Keratinocyte (primary cell): ENCODE measurements at regions not wholly inside any gene's neighbourhood (a gene's known extent, or its start where the extent isn't known, plus 50 kb on each side); places are given as distances from the start of the nearest gene placed in this dataset.

Source experiments
- DNase-seq: peaks from one replicate; pipeline ENCODE4 v3.0.0-alpha.2; 2011; ENCODE audit warnings: low read depth, missing footprints, low spot score
- FAIRE-seq: peaks from 2 replicates; lab custom pipeline; 2011; peaks lifted over from hg19 to GRCh38; lab: Jason Lieb, UNC
- H2AFZ ChIP-seq: 2 replicates; pipeline ENCODE4 v1.6.0; 2012; ENCODE audit warnings: low read length, control low read depth, inconsistent platforms; ENCODE audit not compliant: control insufficient read depth
- H3K27ac ChIP-seq: 2 replicates; pipeline ENCODE4 v1.5.1; 2011; ENCODE audit warnings: low read length; ENCODE audit not compliant: control insufficient read depth, insufficient read depth
- H3K27me3 ChIP-seq: 3 replicates; pipeline ENCODE4 v1.6.0; 2011; ENCODE audit warnings: low read length; ENCODE audit not compliant: control insufficient read depth, insufficient read depth; ENCODE audit errors: extremely low read depth
- H3K36me3 ChIP-seq, 2 experiments: 2 replicates in 1 of 2; 3 replicates in 1 of 2; pipeline ENCODE4 v1.5.1; 2011; ENCODE audit warnings: low read length in 2 of 2, mild to moderate bottlenecking in 1 of 2; ENCODE audit not compliant: control insufficient read depth in 2 of 2, insufficient read depth in 2 of 2; ENCODE audit errors: extremely low read depth in 1 of 2
- H3K4me1 ChIP-seq: 3 replicates; pipeline ENCODE4 v1.5.1; 2011; ENCODE audit warnings: low read length; ENCODE audit not compliant: control insufficient read depth, insufficient read depth; ENCODE audit errors: extremely low read depth
- H3K4me2 ChIP-seq: 3 replicates; pipeline ENCODE4 v1.6.0; 2011; ENCODE audit warnings: low read depth, low read length; ENCODE audit not compliant: control insufficient read depth, insufficient read depth; ENCODE audit errors: extremely low read depth
- H3K4me3 ChIP-seq, 3 experiments: fragments of 200-600 bp in 1 of 3; sonication (generic) in 1 of 3; 2 replicates in 2 of 3; 3 replicates in 1 of 3; pipeline ENCODE4 v1.5.1; 2011 to 2016; ENCODE audit warnings: low read length in 3 of 3, mild to moderate bottlenecking in 3 of 3, control low read depth in 2 of 3, inconsistent platforms in 1 of 3, low read depth in 1 of 3, mixed read lengths in 1 of 3, mixed run types in 1 of 3, moderate library complexity in 1 of 3; ENCODE audit not compliant: control insufficient read depth in 2 of 3, insufficient read depth in 2 of 3; ENCODE audit errors: extremely low read depth in 1 of 3
- H3K79me2 ChIP-seq: 2 replicates; pipeline ENCODE4 v1.6.0; 2012; ENCODE audit warnings: low read length; ENCODE audit not compliant: control insufficient read depth, insufficient read depth
- H3K9ac ChIP-seq: 3 replicates; pipeline ENCODE4 v1.6.0; 2011; ENCODE audit warnings: low read length; ENCODE audit not compliant: control insufficient read depth, insufficient read depth; ENCODE audit errors: extremely low read depth
- H3K9me1 ChIP-seq: 3 replicates; pipeline ENCODE4 v1.6.0; 2011; ENCODE audit warnings: low read length; ENCODE audit not compliant: control insufficient read depth, insufficient read depth; ENCODE audit errors: extremely low read depth
- H3K9me3 ChIP-seq: 2 replicates; pipeline ENCODE4 v1.5.1; 2012; ENCODE audit warnings: low read depth, low read length; ENCODE audit not compliant: control insufficient read depth
- H4K20me1 ChIP-seq: 3 replicates; pipeline ENCODE4 v1.6.0; 2011; ENCODE audit warnings: low read length; ENCODE audit not compliant: control insufficient read depth, insufficient read depth; ENCODE audit errors: extremely low read depth
- EZH2 ChIP-seq: IDR thresholded peaks from one replicate; pipeline ENCODE4 v1.6.1; 2012; ENCODE audit warnings: inconsistent platforms, mild to moderate bottlenecking, low read length, moderate library complexity
- dilution Hi-C: fragments of 300-500 bp; cut with MboI; formaldehyde crosslinking; loops from one replicate; pipeline ENCODE4 v1.7.0; 2020; ENCODE audit warnings: low sequenced_read_pairs; ENCODE audit not compliant: extremely low pct_ligation_motif_present
- TF ChIP-seq, protein P1 (sequence below), 3 experiments: IDR thresholded peaks in 1 of 3; conservative IDR thresholded peaks in 1 of 3; optimal IDR thresholded peaks in 1 of 3; 2 replicates in 2 of 3; 3 replicates in 1 of 3; pipeline versions ENCODE3 to v1.5.1; 2011; ENCODE audit warnings: low read length in 3 of 3, mild to moderate bottlenecking in 3 of 3, moderate library complexity in 2 of 3, control low read depth in 1 of 3, inconsistent platforms in 1 of 3; ENCODE audit not compliant: insufficient read depth in 2 of 3; ENCODE audit errors: extremely low read depth in 1 of 3

GRCh38 chr6:33933101-33933500 is 129.3 kb upstream of the MLN start:
- H3K4me1 ChIP-seq: no peaks in the 10 kb centered on the region
- no peaks in the 10 kb centered on the region for H3K36me3 ChIP-seq
- H3K27ac ChIP-seq: no peak overlapping the region
- peaks cover 4% of the 10 kb centered on the region for H3K27me3 ChIP-seq
- H4K20me1 ChIP-seq: no peaks in the 10 kb centered on the region
- dilution Hi-C loops: no loop called here
- H2AFZ ChIP-seq: no peak overlapping the region
- no peaks in the 10 kb centered on the region for H3K9me1 ChIP-seq
- H3K4me2 ChIP-seq: no peak overlapping the region
- H3K4me3 ChIP-seq: no peak overlapping the region
- DNase-seq (no peak), FAIRE-seq (no peak)
- TF ChIP-seq, protein P1, sequence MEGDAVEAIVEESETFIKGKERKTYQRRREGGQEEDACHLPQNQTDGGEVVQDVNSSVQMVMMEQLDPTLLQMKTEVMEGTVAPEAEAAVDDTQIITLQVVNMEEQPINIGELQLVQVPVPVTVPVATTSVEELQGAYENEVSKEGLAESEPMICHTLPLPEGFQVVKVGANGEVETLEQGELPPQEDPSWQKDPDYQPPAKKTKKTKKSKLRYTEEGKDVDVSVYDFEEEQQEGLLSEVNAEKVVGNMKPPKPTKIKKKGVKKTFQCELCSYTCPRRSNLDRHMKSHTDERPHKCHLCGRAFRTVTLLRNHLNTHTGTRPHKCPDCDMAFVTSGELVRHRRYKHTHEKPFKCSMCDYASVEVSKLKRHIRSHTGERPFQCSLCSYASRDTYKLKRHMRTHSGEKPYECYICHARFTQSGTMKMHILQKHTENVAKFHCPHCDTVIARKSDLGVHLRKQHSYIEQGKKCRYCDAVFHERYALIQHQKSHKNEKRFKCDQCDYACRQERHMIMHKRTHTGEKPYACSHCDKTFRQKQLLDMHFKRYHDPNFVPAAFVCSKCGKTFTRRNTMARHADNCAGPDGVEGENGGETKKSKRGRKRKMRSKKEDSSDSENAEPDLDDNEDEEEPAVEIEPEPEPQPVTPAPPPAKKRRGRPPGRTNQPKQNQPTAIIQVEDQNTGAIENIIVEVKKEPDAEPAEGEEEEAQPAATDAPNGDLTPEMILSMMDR (optimal IDR thresholded peaks at IDR 0.05 in 1 of 3, IDR thresholded peaks at IDR 0.05 in 1 of 3, conservative IDR thresholded peaks at IDR 0.05 in 1 of 3; ENCODE audit: extremely low read depth in 1 of 3, insufficient read depth in 2 of 3, low read length in 3 of 3): no peak
- H3K79me2 ChIP-seq: no peaks in the 10 kb centered on the region
- no peaks in the 10 kb centered on the region for H3K9me3 ChIP-seq
- no peak overlapping the region for H3K9ac ChIP-seq

DNA sequence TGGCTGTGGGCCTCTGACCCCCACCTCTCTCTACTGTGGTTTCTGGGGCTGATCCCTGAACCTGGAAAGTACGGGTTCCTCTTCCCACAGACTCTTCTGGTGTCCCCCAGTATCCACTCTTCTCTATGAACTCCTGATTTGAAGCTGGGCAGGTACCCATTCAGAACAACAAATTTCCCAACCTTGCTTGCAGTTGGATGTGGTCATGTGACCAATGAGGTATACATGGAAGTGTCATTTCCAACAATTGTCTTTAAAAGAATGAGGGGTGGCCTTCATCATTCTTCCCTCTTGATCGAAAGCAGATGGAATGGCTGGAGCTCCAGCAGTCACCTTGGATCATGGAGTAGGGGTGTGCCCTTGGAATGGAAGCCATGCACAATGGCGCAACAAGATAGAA is 128.0 kb upstream of the MLN start:
- Histone ChIP-seq H3K9ac (no peak overlapping the region), H3K9me1 (no peaks in the 10 kb centered on the region), H3K36me3 (no peaks in the 10 kb centered on the region), H3K4me3 (no peak overlapping the region), H3K9me3 (no peaks in the 10 kb centered on the region), H3K27me3 (peaks cover 4% of the 10 kb centered on the region), H3K4me2 (no peak overlapping the region), H3K4me1 (no peaks in the 10 kb centered on the region), H3K27ac (no peak overlapping the region), H4K20me1 (no peaks in the 10 kb centered on the region), H3K79me2 (no peaks in the 10 kb centered on the region), H2AFZ (no peak overlapping the region)
- no peak for FAIRE-seq
- dilution Hi-C loops: no loop called here
- TF ChIP-seq, protein P1 (optimal IDR thresholded peaks at IDR 0.05 in 1 of 3, IDR thresholded peaks at IDR 0.05 in 1 of 3, conservative IDR thresholded peaks at IDR 0.05 in 1 of 3; ENCODE audit: extremely low read depth in 1 of 3, insufficient read depth in 2 of 3, low read length in 3 of 3): no peak
- no peak for TF ChIP-seq EZH2
- DNase-seq: no peak
